NCI-H1436 treated with DMSO at 0.1 percent for 48 hours (cell line): ENCODE measurements at regions not wholly inside any gene's neighbourhood (a gene's known extent, or its start where the extent isn't known, plus 50 kb on each side); places are given as distances from the start of the nearest gene placed in this dataset.
"Not testable (repeated sequence)": the region's sequence is repeated elsewhere in the genome, so short reads cannot be mapped to it uniquely, and the experiment has no call there.

Source experiments
- DNase-seq: peaks from one replicate; lab custom pipeline; 2025; lab: John Stamatoyannopoulos, UW

DNA sequence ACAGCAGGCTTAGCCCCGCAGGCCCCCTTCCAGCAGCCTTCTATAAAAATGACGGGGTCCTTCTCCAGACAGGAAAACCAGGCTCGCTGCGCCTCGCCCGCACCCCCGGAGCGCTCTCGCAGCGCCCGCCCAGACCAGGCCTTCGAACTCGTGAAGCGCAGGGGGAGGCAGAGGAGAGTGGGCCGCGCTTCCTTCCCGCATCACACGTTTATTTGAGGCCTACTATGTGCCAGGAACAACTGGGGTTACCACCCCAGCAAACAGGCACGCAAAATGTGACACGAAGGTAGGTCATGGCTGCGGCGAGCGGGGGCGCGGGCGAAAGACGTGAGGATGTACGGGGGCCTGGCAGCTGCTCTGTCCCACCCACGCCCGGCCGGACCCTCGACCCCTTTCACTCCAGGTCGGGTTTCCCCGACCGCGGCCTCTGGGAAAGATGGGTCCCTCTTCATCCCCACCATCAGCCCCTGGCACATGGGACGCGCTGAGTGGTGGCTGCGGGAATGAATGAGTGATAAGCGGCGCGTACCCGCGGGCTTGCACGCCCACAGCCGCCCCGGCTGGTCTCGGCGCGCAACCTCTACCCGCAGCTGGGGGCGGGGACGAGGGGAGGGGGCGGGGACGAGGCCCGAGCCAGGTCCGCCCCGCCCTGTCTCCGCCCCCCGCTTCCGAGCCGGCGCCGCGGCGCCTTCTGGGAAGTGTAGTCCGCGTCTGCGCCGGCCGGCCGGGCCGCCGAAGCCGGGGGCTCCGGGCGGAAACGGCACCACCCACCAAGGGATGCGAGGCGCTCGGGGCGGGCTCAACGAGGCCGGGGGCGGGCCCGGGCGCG lies 59.1 kb downstream of the ZNF467 start:
- peak; percentile 41 for DNase-seq

DNA sequence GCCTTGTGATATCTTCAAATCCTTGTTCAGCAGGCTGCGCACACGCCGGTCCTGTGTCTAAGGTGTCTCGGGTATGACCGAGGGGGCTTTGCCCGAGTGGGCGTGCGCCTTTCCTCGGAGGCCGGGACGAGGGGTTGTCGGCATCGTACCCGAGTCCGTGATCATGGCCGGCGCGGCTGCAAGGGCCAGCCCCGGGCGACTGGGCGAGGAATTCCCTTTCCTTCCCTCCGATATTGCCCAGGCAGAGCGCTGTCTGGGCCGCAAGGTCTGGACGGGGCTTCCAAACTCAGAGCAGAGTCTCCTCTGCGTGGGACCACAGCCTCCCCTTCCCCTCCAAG lies 59.7 kb downstream of the ZNF467 start:
- DNase-seq, result no peak

DNA sequence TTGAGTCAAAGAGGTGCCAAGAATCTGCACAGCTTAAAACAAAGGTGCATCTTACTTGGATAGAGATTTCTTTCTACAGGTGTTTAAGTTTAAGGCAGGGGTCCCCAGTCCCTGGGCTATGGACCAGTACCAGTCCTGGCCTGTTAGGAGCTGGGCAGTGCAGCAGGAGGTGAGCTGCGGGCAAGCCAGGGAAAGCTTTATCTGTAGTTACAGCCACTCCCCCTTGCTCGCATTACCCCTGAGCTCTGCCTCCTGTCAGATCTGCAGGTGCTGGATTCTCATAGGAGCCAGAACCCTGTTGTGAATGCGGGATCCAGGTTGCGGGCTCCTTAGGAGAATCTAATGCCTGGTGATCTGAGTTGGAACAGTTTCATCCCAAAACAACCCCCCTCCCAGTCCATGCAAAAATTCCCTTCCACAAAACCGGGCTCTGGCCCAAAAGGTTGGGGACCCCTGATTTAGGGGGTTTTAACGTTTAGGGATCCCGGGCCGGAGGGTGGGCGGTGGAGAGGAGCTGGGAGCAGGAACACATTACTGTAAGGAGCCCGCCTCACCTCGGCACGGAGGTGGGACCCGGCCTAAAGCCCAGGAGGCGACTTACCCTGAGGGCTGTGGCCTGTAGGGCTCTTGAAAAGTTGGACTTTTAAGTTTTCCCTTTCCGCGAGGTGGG lies 60.2 kb downstream of the ZNF467 start:
- no peak for DNase-seq

DNA sequence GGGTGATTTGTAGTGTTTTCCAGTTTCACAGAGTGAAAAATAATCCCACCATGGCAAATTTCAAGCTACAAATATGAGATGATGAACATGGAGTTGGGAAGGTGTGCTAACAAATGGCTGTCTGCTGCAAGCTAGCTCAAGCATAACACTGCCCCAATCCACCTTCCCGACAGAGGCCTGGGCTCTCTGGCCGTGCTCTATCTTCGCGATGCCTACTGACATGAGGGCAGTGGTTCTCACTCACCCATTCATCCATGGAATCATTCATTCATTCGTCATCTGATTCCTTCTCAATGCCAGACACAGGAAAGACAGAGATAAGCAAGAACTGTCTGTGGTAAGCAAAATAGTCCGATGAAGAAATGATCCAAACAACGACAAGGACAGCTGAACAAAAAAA lies 65.4 kb downstream of the ZNF467 start:
- no peak for DNase-seq

DNA sequence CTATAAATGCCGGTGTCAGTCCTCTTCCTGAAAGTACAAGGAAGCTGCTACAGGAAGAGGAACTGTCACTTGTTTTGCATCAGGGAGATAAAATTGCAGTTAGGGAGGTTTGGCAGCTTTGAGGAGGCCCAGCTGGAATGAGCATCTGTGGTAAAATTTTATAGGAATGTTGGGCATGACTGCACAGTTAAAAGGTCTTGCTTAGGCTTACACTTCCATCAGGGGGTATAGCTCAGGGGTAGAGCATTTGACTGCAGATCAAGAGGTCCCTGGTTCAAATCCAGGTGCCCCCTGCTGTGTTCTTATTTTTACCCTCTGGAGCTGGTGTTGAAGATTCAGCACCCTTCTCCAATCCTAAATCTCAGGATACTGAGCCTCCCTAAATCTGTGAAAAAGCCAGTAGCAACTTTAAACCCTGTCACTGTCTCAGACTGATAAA lies 65.9 kb downstream of the ZNF467 start:
- DNase-seq, result no peak

DNA sequence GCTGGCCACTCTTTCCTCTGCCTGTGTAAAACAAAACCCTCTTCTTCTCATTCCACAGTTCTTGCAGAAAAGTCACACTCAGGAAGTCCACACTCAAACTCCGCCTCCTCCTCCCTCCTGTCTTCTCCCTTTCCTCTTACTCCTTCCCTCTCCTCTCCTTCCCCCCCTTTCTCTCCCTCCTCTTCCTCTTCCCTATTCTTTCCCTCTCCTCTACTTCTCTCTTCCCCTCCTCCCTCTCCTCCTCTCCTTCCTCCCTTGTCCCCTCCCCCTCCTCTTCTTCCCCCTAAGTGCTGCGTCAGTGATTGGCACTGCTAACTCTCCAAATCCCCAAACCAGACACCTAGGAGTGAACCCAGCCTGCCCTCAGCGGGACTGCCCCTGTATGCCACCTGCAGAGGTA lies 67.0 kb downstream of the ZNF467 start:
- no peak for DNase-seq

DNA sequence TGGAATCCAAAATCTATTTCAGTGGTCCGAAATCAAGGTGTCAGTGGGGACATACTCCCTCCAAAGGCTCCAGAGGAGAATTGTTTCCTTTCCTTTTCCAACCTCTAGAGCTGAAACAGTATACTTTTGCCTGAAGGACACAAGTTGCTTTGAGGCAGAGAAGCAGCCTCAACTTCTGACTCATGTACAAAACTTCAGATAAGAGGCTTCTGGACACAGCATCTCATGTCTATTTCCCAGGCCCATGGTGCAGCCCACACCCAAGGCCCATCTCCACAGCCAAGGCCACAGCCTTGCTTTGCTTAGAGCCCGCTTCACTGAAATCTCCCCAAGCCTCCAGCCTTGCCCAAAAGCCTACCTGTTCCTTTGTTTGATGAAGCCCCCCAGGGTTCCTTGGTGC lies 68.9 kb downstream of the ZNF467 start:
- DNase-seq, result no peak

DNA sequence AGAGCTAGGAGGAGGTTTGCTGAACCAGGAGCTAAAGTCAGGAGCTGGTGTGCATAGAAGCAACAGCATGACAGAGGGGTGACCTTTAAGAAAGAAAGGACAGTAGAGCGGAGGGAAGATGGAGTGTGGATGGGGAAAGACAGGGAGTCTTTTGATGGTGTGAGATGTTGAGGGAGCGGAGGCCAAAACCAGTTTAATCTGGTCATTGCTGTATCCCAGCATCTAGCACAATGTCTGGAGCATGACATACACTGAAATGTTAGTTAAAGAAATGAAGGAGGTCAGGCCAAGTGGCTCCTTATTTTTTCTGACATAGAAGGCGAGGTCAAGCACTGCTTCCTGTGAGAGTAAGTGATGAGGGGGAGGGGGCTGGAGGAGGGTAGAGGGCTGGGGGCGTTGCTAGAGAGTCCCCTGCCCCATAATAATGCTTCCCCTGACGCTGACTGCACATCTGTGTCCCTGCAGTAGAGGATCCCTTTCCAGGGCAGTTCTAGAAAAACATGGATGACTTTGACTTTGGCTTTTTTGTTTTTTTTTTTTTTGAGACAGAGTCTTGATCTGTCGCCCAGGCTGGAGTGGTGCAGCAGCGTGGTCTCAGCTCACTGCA lies 70.2 kb downstream of the ZNF467 start:
- no peak for DNase-seq

DNA sequence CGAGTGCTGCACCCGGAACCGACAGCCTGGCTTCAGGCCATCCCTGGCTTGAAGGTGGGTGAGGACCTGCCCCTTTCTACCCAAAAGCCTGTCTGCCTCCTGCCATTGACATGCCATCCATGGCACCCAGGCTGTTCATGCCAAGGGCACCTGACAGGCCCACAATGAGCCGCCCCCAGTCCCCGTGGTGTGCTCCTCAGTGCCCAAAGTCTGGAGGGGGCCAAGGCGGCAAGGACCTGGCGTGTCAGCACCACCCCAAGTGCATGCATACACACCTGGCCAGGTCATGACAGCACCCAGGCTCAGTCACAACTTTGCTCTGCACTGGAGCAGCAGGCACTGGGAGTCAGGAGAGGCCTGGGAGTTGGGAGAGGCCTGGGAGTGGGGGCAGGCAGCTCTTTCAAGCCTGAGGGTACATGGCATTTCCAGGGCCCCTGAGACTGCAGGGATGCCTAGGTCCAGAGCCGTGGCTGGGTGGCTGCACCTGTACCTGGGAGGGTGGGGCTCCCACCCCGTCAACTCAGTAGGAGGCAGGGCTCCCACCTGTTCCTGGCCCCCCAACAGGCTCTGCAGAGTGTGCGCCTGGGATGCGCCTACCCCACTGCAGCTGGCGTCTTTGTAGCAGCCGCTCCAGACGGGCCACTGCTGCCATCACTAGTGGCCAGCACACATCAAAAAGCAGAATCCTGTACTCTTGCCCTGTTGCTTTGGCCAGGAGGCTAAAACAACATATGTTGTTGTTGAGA lies 71.7 kb downstream of the ZNF467 start:
- no peak for DNase-seq

DNA sequence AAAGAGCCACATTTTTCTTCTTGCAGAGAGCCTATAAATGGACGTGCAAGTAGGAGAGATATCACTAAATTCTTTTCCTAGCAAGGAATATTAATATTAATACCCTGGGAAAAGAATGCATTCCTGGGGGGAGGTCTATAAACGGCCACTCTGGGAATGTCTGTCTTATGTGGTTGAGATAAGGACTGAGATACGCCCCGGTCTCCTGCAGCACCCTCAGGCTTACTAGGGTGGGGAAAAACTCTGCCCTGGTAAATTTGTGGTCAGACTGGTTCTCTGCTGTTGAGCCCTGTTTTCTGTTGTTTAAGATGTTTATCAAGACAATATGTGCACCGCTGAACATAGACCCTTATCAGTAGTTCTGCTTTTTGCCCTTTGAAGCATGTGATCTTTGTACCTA lies 75.6 kb downstream of the ZNF467 start:
- not testable (repeated sequence) for DNase-seq

DNA sequence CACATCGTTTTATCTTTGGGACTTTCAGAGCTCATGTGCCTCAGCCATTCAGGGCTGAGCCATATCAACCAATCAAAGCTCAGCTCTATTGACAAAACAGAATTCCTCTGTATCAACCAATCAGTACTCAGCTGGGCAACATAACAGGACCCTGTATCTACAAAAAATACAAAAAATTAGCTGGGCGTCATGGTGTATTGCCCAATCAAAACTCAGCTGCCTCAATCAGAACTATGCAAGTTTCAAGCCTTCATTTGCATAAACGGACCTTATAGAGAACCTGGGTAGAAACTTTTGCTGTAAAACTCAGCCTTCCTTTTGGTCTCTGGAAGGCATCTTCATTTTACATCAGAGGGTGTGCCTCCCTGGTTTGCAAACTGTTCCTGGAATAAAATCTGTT lies 77.1 kb downstream of the ZNF467 start:
- DNase-seq, result no peak

DNA sequence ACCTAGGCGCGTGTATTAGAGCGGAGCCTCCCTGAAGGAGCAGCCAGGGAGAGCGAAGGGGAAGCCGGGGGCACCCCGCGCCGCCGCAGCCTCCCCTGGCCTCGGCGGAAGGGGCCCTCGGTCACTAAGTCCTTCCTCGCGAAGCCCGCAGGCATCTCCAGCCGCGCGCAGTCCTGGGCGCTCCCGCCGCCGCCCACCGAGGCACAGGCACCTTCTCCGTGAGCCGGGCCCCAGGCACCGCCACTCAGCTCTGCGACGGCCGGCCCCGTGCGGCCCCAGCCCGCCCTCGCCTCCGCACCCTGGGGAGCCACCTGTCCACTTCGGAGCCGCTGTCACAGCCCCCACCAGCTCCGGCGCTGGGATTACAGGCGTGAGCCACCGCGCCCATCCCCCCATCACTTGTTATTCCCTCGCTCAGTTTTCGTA lies 80.8 kb downstream of the ZNF467 start:
- DNase-seq, result no peak

DNA sequence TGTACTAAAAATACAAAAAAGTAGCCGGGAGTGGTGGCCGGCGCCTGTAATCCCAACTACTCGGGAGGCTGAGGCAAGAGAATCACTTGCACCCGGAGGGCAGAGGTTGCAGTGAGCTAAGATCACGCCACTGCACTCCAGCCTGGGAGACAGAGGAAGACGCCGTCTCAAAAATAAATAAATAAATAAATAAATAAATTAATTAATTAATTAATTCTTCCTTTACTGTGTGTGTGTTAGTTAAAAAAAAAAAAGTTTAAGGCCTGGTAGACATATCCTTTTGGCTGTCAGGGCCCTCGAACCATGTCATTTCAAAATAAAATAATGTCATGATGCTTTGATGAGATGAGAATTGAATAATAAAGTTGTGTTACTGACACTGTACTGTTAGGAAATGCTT lies 81.3 kb downstream of the ZNF467 start:
- DNase-seq, result no peak

DNA sequence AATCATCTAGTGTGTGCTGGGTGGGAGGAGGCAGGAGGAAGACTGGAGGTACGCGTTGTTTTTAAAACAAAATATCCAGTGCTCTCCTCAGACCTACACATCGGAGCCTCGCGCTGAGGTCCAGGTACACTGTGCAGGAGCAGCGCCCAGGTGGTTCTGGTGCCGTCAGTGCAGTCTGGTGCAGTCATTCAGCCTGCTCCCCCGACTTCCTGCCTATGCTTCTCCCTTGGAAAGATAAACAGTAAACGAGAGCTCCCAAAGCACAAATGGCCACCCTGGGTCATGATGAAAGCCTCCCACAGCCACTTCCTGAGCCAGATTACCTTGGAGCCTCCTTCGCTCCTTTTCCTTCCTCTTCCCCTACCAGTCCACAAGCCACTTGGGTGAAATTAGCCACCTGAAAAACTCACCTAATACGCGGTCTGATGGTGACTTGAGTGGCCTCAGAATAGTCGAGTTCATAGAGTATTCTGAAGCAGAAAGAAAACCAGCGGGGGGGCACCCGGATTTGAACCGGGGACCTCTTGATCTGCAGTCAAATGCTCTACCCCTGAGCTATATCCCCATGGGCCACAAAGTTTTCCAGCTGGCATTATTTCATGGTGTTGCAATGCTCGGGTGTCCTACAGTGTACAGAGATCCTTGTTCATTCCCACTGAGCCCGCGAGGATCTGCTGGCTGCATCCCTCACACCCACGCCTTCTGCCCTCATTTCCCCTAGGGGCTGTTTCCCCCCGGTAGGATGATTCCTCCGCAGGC lies 82.5 kb downstream of the ZNF467 start:
- no peak for DNase-seq

DNA sequence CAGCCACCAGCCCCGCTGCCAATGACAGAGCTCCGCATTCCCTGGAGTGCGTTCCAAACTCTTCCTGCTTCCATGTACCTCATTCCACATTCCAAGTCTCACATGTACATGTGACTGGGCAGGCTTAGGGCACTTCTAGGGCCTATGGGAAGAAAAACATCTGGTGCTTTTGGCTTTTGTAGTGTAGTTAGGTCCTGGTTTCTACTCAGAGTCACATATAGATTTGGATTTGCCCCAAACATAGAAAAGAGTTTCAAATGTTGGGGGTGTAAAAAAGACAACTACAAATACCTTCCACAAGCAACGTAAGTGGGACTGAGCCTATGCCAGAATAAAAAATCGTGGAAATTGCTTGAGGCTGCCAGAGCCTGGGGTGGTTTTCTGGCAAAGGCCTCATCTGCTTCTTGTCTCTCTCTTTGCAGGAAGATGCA lies 84.1 kb downstream of the ZNF467 start:
- DNase-seq, result no peak

DNA sequence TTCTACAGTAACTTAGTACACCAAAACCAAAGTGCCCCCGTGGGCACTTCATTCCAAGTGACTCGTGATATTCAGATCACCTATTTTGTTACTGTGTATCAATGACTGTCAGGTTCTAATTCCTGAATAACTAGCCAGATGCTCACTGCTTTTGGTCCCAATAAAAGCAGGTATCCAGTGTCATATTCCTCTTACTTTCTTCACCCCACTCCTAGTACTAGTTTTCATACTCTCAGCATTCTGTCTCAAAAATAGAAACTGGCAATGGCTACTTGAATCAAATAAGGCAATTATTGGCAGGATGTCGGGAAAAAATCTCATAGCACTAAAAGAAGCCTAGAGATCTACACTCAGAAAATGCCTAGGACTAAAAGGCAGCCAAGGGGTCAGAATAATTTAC lies 84.6 kb downstream of the ZNF467 start:
- DNase-seq, result no peak

DNA sequence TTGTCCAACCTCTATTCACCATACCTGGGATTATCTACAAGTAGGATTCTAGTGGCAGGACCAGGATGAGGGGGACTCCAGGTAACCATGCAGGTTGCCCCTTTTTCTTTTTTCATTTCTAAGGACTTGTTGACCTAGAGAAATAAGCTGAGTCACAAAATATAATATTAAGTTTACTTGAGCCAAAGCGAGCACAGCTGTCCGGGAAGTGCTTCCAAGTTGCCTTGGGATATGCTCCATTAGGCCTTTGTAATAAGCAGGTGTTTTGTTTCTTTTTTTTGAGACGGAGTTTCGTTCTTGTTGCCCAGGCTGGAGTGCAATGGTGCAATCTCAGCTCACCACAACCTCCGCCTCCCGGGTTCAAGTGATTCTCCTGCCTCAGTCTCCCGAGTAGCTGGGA lies 85.6 kb downstream of the ZNF467 start:
- not testable (repeated sequence) for DNase-seq

DNA sequence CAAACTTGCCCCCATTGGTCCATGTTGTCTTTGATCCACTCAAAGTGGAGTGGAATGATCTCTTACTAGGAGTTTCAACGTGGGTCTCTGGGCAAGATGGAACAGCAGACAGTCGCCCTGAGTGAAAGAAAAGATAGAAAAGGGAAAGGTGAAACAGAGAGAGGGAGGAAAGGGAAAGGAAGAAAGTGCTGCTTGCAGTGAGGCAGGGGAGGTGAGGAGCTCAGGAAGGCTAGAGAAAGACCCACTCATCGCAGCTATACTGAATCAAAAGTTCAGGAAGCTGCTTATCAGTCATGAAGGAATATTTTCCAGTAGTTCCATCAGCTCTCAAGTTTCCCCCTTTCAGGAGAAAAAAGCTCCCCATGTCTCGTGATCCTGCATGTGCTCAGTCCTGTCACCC lies 86.9 kb downstream of the ZNF467 start:
- DNase-seq, result no peak

DNA sequence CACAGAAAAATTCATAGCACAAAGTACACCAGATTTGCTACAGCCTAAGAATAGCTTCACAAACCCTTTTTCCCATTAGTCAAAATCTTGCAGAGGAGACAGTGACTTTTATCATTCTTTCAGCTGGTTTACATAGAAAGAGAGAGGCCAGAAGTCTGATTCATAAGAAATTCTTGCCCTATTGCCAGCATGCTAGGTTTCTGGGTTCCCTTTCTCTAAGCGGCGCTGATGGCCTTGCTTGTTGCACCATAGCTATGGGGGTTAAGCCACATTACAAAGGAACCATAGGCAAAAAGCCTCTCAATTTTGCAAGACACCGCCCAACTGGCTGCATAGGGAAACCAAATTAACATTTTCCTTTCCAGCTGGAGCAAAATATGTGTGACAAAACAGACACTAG lies 87.4 kb downstream of the ZNF467 start:
- no peak for DNase-seq

DNA sequence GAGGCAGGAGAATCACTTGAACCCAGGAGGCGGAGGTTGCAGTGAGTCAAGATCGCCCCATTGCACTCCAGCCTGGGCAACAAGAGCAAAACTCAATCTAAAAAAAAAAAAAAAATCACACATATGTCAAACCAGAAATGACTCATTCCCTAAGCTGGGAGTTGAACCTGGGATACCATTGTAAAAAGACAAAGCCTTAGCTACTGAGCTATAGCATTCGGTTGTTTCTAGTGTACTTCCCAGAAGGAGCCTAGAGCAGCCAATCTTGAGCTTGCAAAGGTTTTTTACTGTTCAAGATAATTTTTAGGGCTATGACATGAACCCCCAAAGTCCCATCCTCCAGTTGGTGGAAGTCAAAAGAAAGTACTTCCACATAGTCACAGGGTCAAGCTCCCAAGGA lies 87.9 kb downstream of the ZNF467 start:
- DNase-seq, result no peak

DNA sequence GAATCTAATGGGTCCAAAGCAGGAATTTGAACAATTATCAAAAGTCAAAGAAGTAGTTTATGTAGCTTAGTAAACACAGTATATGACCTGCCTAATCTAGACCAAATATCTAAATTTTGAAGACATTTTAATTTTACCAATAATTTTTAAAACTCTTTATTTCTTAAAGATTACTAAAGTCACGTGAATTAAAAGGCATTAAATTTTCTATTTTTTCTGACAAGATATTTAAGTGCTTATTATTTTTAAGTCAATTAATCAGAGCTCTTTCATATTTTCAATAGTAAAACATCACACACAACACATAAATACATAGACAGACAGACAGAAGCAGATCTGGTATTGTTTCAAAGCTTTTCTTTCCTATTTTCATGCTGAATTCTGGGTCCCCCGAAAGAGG lies 89.5 kb downstream of the ZNF467 start:
- no peak for DNase-seq

DNA sequence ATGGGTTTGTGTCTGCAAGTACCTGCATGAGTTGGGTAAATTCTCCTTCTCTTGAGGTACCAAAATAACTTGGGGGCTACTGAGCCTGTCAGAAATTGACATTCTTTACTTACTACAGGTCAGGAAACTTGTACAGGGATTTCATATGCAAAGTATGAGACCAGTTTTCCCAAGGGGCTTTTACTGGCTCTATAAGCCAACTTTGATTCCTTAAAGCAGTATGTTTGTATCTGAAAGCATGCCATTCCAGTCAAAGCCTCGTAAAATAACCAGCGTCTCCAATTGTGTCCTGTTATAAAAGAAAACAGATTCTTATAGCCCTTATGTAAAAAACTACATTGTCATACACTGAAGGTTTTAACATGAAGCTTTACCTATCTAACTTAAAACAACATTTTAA lies 90.2 kb downstream of the ZNF467 start:
- no peak for DNase-seq
